IMR-90 (cell line): ENCODE measurements at regions not wholly inside any gene's neighbourhood (a gene's known extent, or its start where the extent isn't known, plus 50 kb on each side); places are given as distances from the start of the nearest gene placed in this dataset.

Experiments used
- ATAC-seq: fragments of 200-7000 bp; cut with Tn5 transposase; 2 replicates; pipeline ENCODE4 v1.9.1; 2020; ENCODE audit warnings: low read depth, mild to moderate bottlenecking, moderate library complexity
- BruUV-seq: library from RNA; stranded (reverse); fragments of 400-500 nt; replicated peaks from 2 replicates; lab custom pipeline; 2021; lab: Mats Ljungman, UMichigan
- CTCF ChIA-PET: fragments of 300-600 bp; formaldehyde crosslinking; extraction: SDS; loops from one replicate; lab custom pipeline; 2021; ENCODE audit warnings: antibody characterized with exemption; lab: Yijun Ruan, JAX
- POLR2A ChIA-PET: fragments of 300-600 bp; sonication (Branson Sonifier 250); formaldehyde crosslinking; loops from one replicate; lab custom pipeline; 2022; ENCODE audit warnings: antibody characterized with exemption; ENCODE audit not compliant: unreplicated experiment; lab: Charles Lee
- DNase-seq: peaks from one replicate; pipeline ENCODE4 v3.0.0; 2013
- H2AFZ ChIP-seq: replicated peaks from 2 replicates; pipeline ENCODE3; 2013; ENCODE audit warnings: low read length, mild to moderate bottlenecking; ENCODE audit not compliant: poor library complexity
- H2AK5ac ChIP-seq: 2 replicates; pipeline ENCODE4 v1.6.1; 2013; ENCODE audit warnings: low read depth, low read length, inconsistent platforms
- H2AK9ac ChIP-seq: replicated peaks from 2 replicates; pipeline ENCODE3; 2013; ENCODE audit warnings: mild to moderate bottlenecking, low read depth, low read length, moderate library complexity; ENCODE audit not compliant: poor library complexity
- H2BK120ac ChIP-seq: 2 replicates; pipeline ENCODE4 v1.6.1; 2013; ENCODE audit warnings: low read depth, low read length, inconsistent platforms
- H2BK15ac ChIP-seq: 3 replicates; pipeline ENCODE4 v1.6.1; 2013; ENCODE audit warnings: low read depth, low read length, inconsistent platforms
- H2BK20ac ChIP-seq: 2 replicates; pipeline ENCODE4 v1.6.1; 2013; ENCODE audit warnings: low read depth, mild to moderate bottlenecking, inconsistent platforms, low read length, moderate library complexity
- H2BK5ac ChIP-seq: 2 replicates; pipeline ENCODE4 v1.6.1; 2013; ENCODE audit warnings: mild to moderate bottlenecking, low read depth, low read length, inconsistent platforms; ENCODE audit not compliant: poor library complexity, severe bottlenecking
- H3K14ac ChIP-seq: replicated peaks from 2 replicates; pipeline ENCODE4 v1.6.1; 2013; ENCODE audit warnings: low read depth, low read length, inconsistent platforms
- H3K18ac ChIP-seq: 2 replicates; pipeline ENCODE4 v1.6.1; 2013; ENCODE audit warnings: low read depth, low read length, control low read depth
- H3K23ac ChIP-seq: 2 replicates; pipeline ENCODE4 v1.6.1; 2013; ENCODE audit warnings: low read depth, low read length, inconsistent platforms
- H3K27ac ChIP-seq: 2 replicates; pipeline ENCODE4 v1.5.1; 2013; ENCODE audit warnings: mild to moderate bottlenecking, control low read depth, low read length; ENCODE audit not compliant: insufficient read depth
- H3K27me3 ChIP-seq: 2 replicates; pipeline ENCODE4 v1.6.1; 2013; ENCODE audit warnings: low read length; ENCODE audit not compliant: control insufficient read depth, insufficient read depth
- H3K36me3 ChIP-seq: 2 replicates; pipeline ENCODE4 v1.6.1; 2013; ENCODE audit warnings: low read length, mixed read lengths; ENCODE audit not compliant: control insufficient read depth, insufficient read depth
- H3K4ac ChIP-seq: 2 replicates; pipeline ENCODE4 v1.6.1; 2013; ENCODE audit warnings: low read depth, low read length, inconsistent platforms
- H3K4me1 ChIP-seq: 2 replicates; pipeline ENCODE4 v1.6.1; 2013; ENCODE audit warnings: low read length, mixed read lengths; ENCODE audit not compliant: control insufficient read depth, insufficient read depth
- H3K4me2 ChIP-seq: 2 replicates; pipeline ENCODE4 v1.6.1; 2013; ENCODE audit warnings: low read depth, mild to moderate bottlenecking, control low read depth, low read length, moderate library complexity
- H3K4me3 ChIP-seq: 2 replicates; pipeline ENCODE4 v1.5.1; 2013; ENCODE audit warnings: low read depth, mild to moderate bottlenecking, control low read depth, low read length, moderate library complexity; ENCODE audit not compliant: insufficient read depth
- H3K56ac ChIP-seq: 2 replicates; pipeline ENCODE4 v1.6.1; 2013; ENCODE audit warnings: low read length, inconsistent platforms; ENCODE audit not compliant: insufficient read depth; ENCODE audit errors: extremely low read depth
- H3K79me1 ChIP-seq, 2 experiments: 2 replicates each; pipeline ENCODE4 v1.6.1; 2013; ENCODE audit warnings: low read length in 2 of 2, inconsistent platforms in 1 of 2, low read depth in 1 of 2
- H3K9ac ChIP-seq: 2 replicates; pipeline ENCODE4 v1.6.1; 2013; ENCODE audit warnings: low read depth, low read length, control low read depth
- H3K9me1 ChIP-seq: 2 replicates; pipeline ENCODE4 v1.6.1; 2013; ENCODE audit warnings: low read length, inconsistent platforms; ENCODE audit not compliant: insufficient read depth
- H3K9me3 ChIP-seq: 2 replicates; pipeline ENCODE4 v1.6.1; 2013; ENCODE audit warnings: low read length; ENCODE audit not compliant: control insufficient read depth, insufficient read depth
- H4K20me1 ChIP-seq: 2 replicates; pipeline ENCODE4 v1.6.1; 2013; ENCODE audit warnings: low read length, inconsistent platforms; ENCODE audit not compliant: insufficient read depth
- H4K5ac ChIP-seq: 2 replicates; pipeline ENCODE4 v1.6.1; 2013; ENCODE audit warnings: mild to moderate bottlenecking, low read depth, low read length, control low read depth
- H4K8ac ChIP-seq, 2 experiments: 2 replicates each; pipeline ENCODE4 v1.6.1; 2013; ENCODE audit warnings: low read depth in 2 of 2, low read length in 2 of 2, control low read depth in 1 of 2, inconsistent platforms in 1 of 2
- H4K91ac ChIP-seq: 2 replicates; pipeline ENCODE4 v1.6.1; 2013; ENCODE audit warnings: low read depth, low read length, inconsistent platforms; ENCODE audit not compliant: insufficient read depth
- BHLHE40 ChIP-seq: fragments of 150-350 bp; IDR thresholded peaks from 2 replicates; pipeline ENCODE4 v1.6.1; 2016; ENCODE audit warnings: mild to moderate bottlenecking, low read depth, low read length
- CEBPB ChIP-seq: IDR thresholded peaks from 2 replicates; pipeline ENCODE4 v1.6.1; 2012; ENCODE audit warnings: low read depth, low read length, improper control_type of control experiment
- CHD1 ChIP-seq: IDR thresholded peaks from 2 replicates; pipeline ENCODE4 v1.6.1; 2012; ENCODE audit warnings: low read depth, low read length, improper control_type of control experiment
- ELK1 ChIP-seq: fragments of 150-350 bp; IDR thresholded peaks from 2 replicates; pipeline ENCODE4 v1.6.1; 2016; ENCODE audit warnings: low read depth, mild to moderate bottlenecking, low read length, moderate library complexity, borderline replicate concordance
- FOS ChIP-seq: fragments of 150-350 bp; IDR thresholded peaks from 2 replicates; pipeline ENCODE4 v1.6.1; 2016; ENCODE audit warnings: low read depth, low read length
- MAFK ChIP-seq: IDR thresholded peaks from 2 replicates; pipeline ENCODE4 v1.6.1; 2012; ENCODE audit warnings: low read depth, low read length, improper control_type of control experiment
- MAZ ChIP-seq: IDR thresholded peaks from 2 replicates; pipeline ENCODE4 v1.6.1; 2012; ENCODE audit warnings: low read depth, mild to moderate bottlenecking, low read length, improper control_type of control experiment, moderate library complexity, borderline replicate concordance
- MXI1 ChIP-seq: IDR thresholded peaks from 2 replicates; pipeline ENCODE4 v1.6.1; 2012; ENCODE audit warnings: low read depth, mild to moderate bottlenecking, low read length, moderate library complexity, borderline replicate concordance
- NFE2L2 ChIP-seq: fragments of 150-350 bp; IDR thresholded peaks from 2 replicates; pipeline ENCODE4 v1.6.1; 2016; ENCODE audit warnings: low read depth, mild to moderate bottlenecking, low read length
- POLR2A ChIP-seq: IDR thresholded peaks from 2 replicates; pipeline ENCODE4 v1.6.1; 2012; ENCODE audit warnings: mild to moderate bottlenecking, low read depth, low read length
- RAD21 ChIP-seq: IDR thresholded peaks from 2 replicates; pipeline ENCODE4 v1.6.1; 2012; ENCODE audit warnings: low read length, improper control_type of control experiment
- RCOR1 ChIP-seq: IDR thresholded peaks from 2 replicates; pipeline ENCODE4 v1.6.1; 2012; ENCODE audit warnings: mild to moderate bottlenecking, low read length, improper control_type of control experiment; ENCODE audit not compliant: insufficient replicate concordance
- RFX5 ChIP-seq: IDR thresholded peaks from 2 replicates; pipeline ENCODE4 v1.8.0; 2012; ENCODE audit warnings: low read depth, mild to moderate bottlenecking, low read length, moderate library complexity
- SMC3 ChIP-seq: fragments of 150-350 bp; IDR thresholded peaks from 2 replicates; pipeline ENCODE4 v1.6.1; 2016; ENCODE audit warnings: low read depth, mild to moderate bottlenecking, antibody characterized with exemption, low read length, moderate library complexity
- USF2 ChIP-seq: fragments of 150-350 bp; IDR thresholded peaks from 2 replicates; pipeline ENCODE4 v1.6.1; 2017; ENCODE audit warnings: mild to moderate bottlenecking, antibody characterized with exemption, low read length, low read depth
- WGBS, 2 experiments: methylation state at CpG; one replicate each; pipeline versions ENCODE4 v1.1.5 to v1.1.7; 2013; ENCODE audit warnings: missing lambda C conversion rate in 2 of 2; ENCODE audit not compliant: insufficient read length in 1 of 2; ENCODE audit errors: extremely low coverage in 2 of 2; 5-methylcytosine and 5-hydroxymethylcytosine counted together
- dilution Hi-C: fragments of 300-500 bp; cut with HindIII; formaldehyde crosslinking; loops from one replicate; pipeline ENCODE4 v1.14.3; 2018; ENCODE audit warnings: low sequenced_read_pairs; ENCODE audit not compliant: unreplicated experiment
- in situ Hi-C: fragments of 300-500 bp; cut with MboI; formaldehyde crosslinking; loops from 3 replicates; pipeline ENCODE4 v1.14.3; 2019; ENCODE audit warnings: low sequenced_read_pairs, inconsistent platforms, mixed read lengths
- intact Hi-C: fragments of 100-400 bp; cut with micrococcal nuclease; formaldehyde crosslinking; loops from 2 replicates; pipeline ENCODE4 v1.10.0; 2022
- TF ChIP-seq, protein P1 (sequence below): conservative IDR thresholded peaks from 2 replicates; pipeline ENCODE4 v1.5.1; 2012; ENCODE audit warnings: mild to moderate bottlenecking, low read depth, low read length, improper control_type of control experiment

DNA sequence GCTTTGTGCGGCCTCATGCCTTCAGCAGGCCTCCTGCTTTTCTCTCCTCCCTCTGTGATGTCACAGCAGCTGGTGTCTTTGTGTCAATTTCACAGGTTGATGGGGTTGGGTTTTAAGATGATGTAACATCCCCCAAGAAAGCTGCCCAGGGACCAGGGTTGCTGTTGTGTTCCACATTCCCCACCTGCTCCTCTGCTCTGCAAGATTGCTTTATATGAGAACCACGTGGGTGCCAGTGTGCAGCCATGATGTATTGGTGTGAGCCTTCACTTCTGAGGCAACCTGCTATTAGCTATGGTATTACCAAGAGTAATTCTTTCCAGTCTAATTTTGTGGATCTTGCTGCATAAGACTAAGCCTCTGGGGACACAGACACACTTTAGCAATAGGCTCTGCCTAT lies 213.0 kb upstream of the ADAMTS16 start:
- no peak overlapping the region for H4K8ac ChIP-seq
- H3K27ac ChIP-seq, result no peak overlapping the region
- no peak overlapping the region for H3K4ac ChIP-seq
- H3K79me1 ChIP-seq, result no peaks in the 10 kb centered on the region
- ChIA-PET POLR2A (no interaction called here), CTCF (no interaction called here)
- H3K23ac ChIP-seq, result no peak overlapping the region
- no peak overlapping the region for H3K4me3 ChIP-seq
- peaks cover 22% of the 10 kb centered on the region for H3K9me3 ChIP-seq
- dilution Hi-C loops, result no loop called here
- no peaks in the 10 kb centered on the region for H3K4me1 ChIP-seq
- no TSS peak for BruUV-seq
- no peak overlapping the region for H2BK20ac ChIP-seq
- TF ChIP-seq ELK1, result no peak
- TF ChIP-seq RFX5, result no peak
- no peak for TF ChIP-seq BHLHE40
- no peak for TF ChIP-seq MXI1
- no peak for TF ChIP-seq RCOR1
- no peak for TF ChIP-seq NFE2L2
- TF ChIP-seq, protein P1, sequence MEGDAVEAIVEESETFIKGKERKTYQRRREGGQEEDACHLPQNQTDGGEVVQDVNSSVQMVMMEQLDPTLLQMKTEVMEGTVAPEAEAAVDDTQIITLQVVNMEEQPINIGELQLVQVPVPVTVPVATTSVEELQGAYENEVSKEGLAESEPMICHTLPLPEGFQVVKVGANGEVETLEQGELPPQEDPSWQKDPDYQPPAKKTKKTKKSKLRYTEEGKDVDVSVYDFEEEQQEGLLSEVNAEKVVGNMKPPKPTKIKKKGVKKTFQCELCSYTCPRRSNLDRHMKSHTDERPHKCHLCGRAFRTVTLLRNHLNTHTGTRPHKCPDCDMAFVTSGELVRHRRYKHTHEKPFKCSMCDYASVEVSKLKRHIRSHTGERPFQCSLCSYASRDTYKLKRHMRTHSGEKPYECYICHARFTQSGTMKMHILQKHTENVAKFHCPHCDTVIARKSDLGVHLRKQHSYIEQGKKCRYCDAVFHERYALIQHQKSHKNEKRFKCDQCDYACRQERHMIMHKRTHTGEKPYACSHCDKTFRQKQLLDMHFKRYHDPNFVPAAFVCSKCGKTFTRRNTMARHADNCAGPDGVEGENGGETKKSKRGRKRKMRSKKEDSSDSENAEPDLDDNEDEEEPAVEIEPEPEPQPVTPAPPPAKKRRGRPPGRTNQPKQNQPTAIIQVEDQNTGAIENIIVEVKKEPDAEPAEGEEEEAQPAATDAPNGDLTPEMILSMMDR, result no peak
- TF ChIP-seq POLR2A, result no peak
- no peak for TF ChIP-seq CHD1
- no peak for TF ChIP-seq CEBPB
- TF ChIP-seq MAFK, result no peak
- TF ChIP-seq MAZ, result no peak
- no peak for TF ChIP-seq FOS
- TF ChIP-seq RAD21, result no peak
- TF ChIP-seq USF2, result no peak
- TF ChIP-seq SMC3, result no peak
- no peaks in the 10 kb centered on the region for H4K20me1 ChIP-seq
- no peak for ATAC-seq
- H2BK5ac ChIP-seq, result no peak overlapping the region
- H3K18ac ChIP-seq, result no peak overlapping the region
- no peak overlapping the region for H3K9ac ChIP-seq
- H3K36me3 ChIP-seq, result no peaks in the 10 kb centered on the region
- H2AFZ ChIP-seq, result no peak overlapping the region
- H2BK120ac ChIP-seq, result no peak overlapping the region
- no peak overlapping the region for H4K5ac ChIP-seq
- no peak overlapping the region for H2AK5ac ChIP-seq
- no peak overlapping the region for H2AK9ac ChIP-seq
- H3K4me2 ChIP-seq, result no peak overlapping the region
- in situ Hi-C loops, result no loop called here
- H4K91ac ChIP-seq, result no peak overlapping the region
- no peak overlapping the region for H2BK15ac ChIP-seq
- intact Hi-C loops, result no loop called here
- no CpG with 5 or more reads among the region's 2 CpGs for WGBS, 2 experiments
- no peak for DNase-seq
- no peaks in the 10 kb centered on the region for H3K27me3 ChIP-seq
- no peaks in the 10 kb centered on the region for H3K9me1 ChIP-seq
- H3K56ac ChIP-seq, result no peak overlapping the region
- H3K14ac ChIP-seq, result no peak overlapping the region
